MCF 10A (cell line): ENCODE measurements at regions not wholly inside any gene's neighbourhood (a gene's known extent, or its start where the extent isn't known, plus 50 kb on each side); places are given as distances from the start of the nearest gene placed in this dataset.

ENCODE experiments used
- BruUV-seq: library from RNA; stranded (reverse); fragments of 400-500 nt; replicated peaks from 2 replicates; lab custom pipeline; 2021; lab: Mats Ljungman, UMichigan
- CTCF ChIA-PET: fragments of 300-600 bp; sonication (Branson Sonifier 250); formaldehyde crosslinking; extraction: SDS; loops from one replicate; lab custom pipeline; 2021; ENCODE audit warnings: antibody characterized with exemption, inconsistent platforms; lab: Yijun Ruan, JAX
- POLR2A ChIA-PET: fragments of 300-600, 350-650 bp; sonication (Branson Sonifier 250); formaldehyde crosslinking; extraction: SDS; loops from one replicate; lab custom pipeline; 2020; ENCODE audit warnings: antibody characterized with exemption, inconsistent platforms; lab: Yijun Ruan, JAX
- DNase-seq: peaks from one replicate; pipeline ENCODE4 v3.0.0-alpha.2; 2018; ENCODE audit not compliant: unreplicated experiment
- H3K27ac Mint-ChIP-seq: one replicate; pipeline ENCODE4 v1.8.0; 2022; ENCODE audit warnings: mild to moderate bottlenecking, low read depth, mixed read lengths; ENCODE audit not compliant: unreplicated experiment
- H3K27me3 Mint-ChIP-seq: one replicate; pipeline ENCODE4 v1.8.0; 2022; ENCODE audit warnings: mixed read lengths; ENCODE audit not compliant: insufficient read depth, unreplicated experiment
- H3K36me3 Mint-ChIP-seq: one replicate; pipeline ENCODE4 v1.8.0; 2022; ENCODE audit warnings: mild to moderate bottlenecking, moderate library complexity, mixed read lengths; ENCODE audit not compliant: insufficient read depth, unreplicated experiment
- H3K4me1 Mint-ChIP-seq: one replicate; pipeline ENCODE4 v1.8.0; 2022; ENCODE audit warnings: mixed read lengths; ENCODE audit not compliant: insufficient read depth, unreplicated experiment
- H3K4me3 Mint-ChIP-seq: one replicate; pipeline ENCODE4 v1.8.0; 2022; ENCODE audit warnings: mild to moderate bottlenecking, moderate library complexity, mixed read lengths; ENCODE audit not compliant: unreplicated experiment
- H3K9me3 Mint-ChIP-seq: one replicate; pipeline ENCODE4 v1.8.0; 2022; ENCODE audit warnings: mixed read lengths; ENCODE audit not compliant: unreplicated experiment
- CTCF ChIP-seq: fragments of 200-600 bp; IDR thresholded peaks from one replicate; pipeline ENCODE4 v1.8.0; 2022; ENCODE audit warnings: antibody characterized with exemption, mild to moderate bottlenecking; ENCODE audit not compliant: unreplicated experiment
- intact Hi-C: fragments of 100-400 bp; cut with micrococcal nuclease; formaldehyde crosslinking; loops from 2 replicates; pipeline ENCODE4 v1.14.1; 2022

DNA sequence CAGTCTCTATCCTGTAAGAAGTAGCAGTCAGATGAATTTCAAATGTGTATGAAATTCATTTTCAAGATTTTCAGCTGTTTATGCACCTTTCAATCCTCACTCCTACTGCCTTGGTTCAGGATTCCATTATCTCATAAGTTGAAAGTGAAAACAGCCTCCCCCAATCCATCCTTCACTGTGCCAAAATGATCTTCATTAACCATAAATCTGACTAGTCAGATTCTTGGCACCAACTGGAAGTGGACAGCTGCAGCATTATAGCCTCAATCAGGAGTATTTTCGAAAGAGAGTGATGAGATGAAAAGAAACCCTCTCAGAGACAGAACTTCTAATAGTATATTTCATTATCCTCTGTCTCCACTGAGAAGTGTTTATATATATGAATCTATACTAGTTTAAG, 365.3 kb upstream of the PDGFD start:
- POLR2A ChIA-PET = interaction anchor here (1.0 kb wide), 1 partner anchor 177 kb away, joined by 3 read pairs; no protein-coding TSS in a partner anchor
- H3K4me1 Mint-ChIP-seq = peaks cover 7% of the 10 kb centered on the region
- DNase-seq = no peak

DNA sequence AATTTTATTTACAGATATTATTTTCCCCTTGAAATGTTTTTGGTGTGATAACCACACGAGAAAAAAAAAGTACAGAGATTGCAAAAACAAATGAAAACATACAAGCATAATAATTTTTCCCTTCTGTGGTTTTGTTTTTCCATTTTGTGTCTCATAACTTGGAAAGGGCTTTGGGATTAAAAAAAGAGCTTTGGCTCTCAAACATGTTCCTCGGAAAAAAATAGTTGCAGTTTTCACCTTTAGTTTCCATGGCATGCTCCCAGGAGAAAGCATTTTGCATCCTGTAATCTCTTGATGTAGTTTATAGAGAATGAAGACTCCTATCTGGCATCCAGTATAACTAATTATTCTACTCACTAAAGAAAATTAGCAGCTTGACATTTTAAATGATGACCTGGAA, 362.1 kb upstream of the PDGFD start:
- ChIA-PET CTCF (no interaction called here), POLR2A (no interaction called here)
- DNase-seq = no peak
- no peak for TF ChIP-seq CTCF
- Mint-ChIP-seq H3K27ac (no peak overlapping the region), H3K4me3 (no peak overlapping the region), H3K27me3 (no peaks in the 10 kb centered on the region), H3K36me3 (no peaks in the 10 kb centered on the region), H3K9me3 (no peaks in the 10 kb centered on the region), H3K4me1 (peaks cover 5% of the 10 kb centered on the region)
- no TSS peak for BruUV-seq
- intact Hi-C loops = no loop called here

More for the DNA sequence above, 365.3 kb upstream of the PDGFD start:
- Mint-ChIP-seq H3K36me3 (no peaks in the 10 kb centered on the region), H3K27me3 (no peaks in the 10 kb centered on the region), H3K9me3 (no peaks in the 10 kb centered on the region), H3K27ac (no peak overlapping the region), H3K4me3 (no peak overlapping the region)
- intact Hi-C loops = no loop called here
- CTCF ChIA-PET = interaction anchor here (0.9 kb wide), 1 partner anchor 12 kb away, joined by 3 read pairs; no protein-coding TSS in a partner anchor
- TF ChIP-seq CTCF = no peak
- no TSS peak for BruUV-seq

GRCh38 chr11:104525416-104525815, 361.5 kb upstream of the PDGFD start:
- H3K9me3 Mint-ChIP-seq = no peaks in the 10 kb centered on the region
- no peak overlapping the region for H3K4me3 Mint-ChIP-seq
- DNase-seq = no peak
- H3K36me3 Mint-ChIP-seq = no peaks in the 10 kb centered on the region
- no peak for TF ChIP-seq CTCF
- intact Hi-C loops = no loop called here
- H3K4me1 Mint-ChIP-seq = peaks cover 5% of the 10 kb centered on the region
- POLR2A ChIA-PET = no interaction called here
- CTCF ChIA-PET = no interaction called here
- no peaks in the 10 kb centered on the region for H3K27me3 Mint-ChIP-seq
- H3K27ac Mint-ChIP-seq = no peak overlapping the region
- BruUV-seq = no TSS peak

GRCh38 chr11:104524254-104524653, 360.3 kb upstream of the PDGFD start:
- Mint-ChIP-seq H3K27me3 (no peaks in the 10 kb centered on the region), H3K9me3 (no peaks in the 10 kb centered on the region), H3K36me3 (no peaks in the 10 kb centered on the region), H3K27ac (no peak overlapping the region), H3K4me3 (no peak overlapping the region), H3K4me1 (peaks cover 3% of the 10 kb centered on the region)
- intact Hi-C loops = no loop called here
- no peak for TF ChIP-seq CTCF
- no TSS peak for BruUV-seq
- POLR2A ChIA-PET = no interaction called here
- no peak for DNase-seq
- CTCF ChIA-PET = no interaction called here
